Aorta (tissue), 5 donors: ENCODE measurements at regions not wholly inside any gene's neighbourhood (a gene's known extent, or its start where the extent isn't known, plus 50 kb on each side); places are given as distances from the start of the nearest gene placed in this dataset.
A peak's percentile ranks its signal among the peaks of the same experiment; 100 is the strongest.

Experiments
- ATAC-seq: fragments of 200-7000 bp; cut with Tn5 transposase; one replicate; pipeline ENCODE4 v1.9.1; 2022; ENCODE audit warnings: moderate library complexity; ENCODE audit not compliant: low FRiP score
- DNase-seq, 2 donors: peaks; one replicate each; pipeline ENCODE4 v3.0.0-alpha.2; 2020
- H3K27ac ChIP-seq, 2 donors: one replicate each; pipeline ENCODE4 v1.5.1; 2013; ENCODE audit warnings: low read length in 2 of 2, mild to moderate bottlenecking in 2 of 2, moderate library complexity in 2 of 2, control low read depth in 1 of 2, inconsistent platforms in 1 of 2, low read depth in 1 of 2
- H3K27me3 ChIP-seq, 2 donors: one replicate each; pipeline ENCODE4 v1.6.1; 2013; ENCODE audit warnings: control low read depth in 1 of 2, low read length in 1 of 2, mild to moderate bottlenecking in 1 of 2, moderate library complexity in 1 of 2; ENCODE audit not compliant: insufficient read depth in 2 of 2, control insufficient read depth in 1 of 2
- H3K36me3 ChIP-seq, 2 donors: one replicate each; pipeline ENCODE4 v1.6.1; 2013; ENCODE audit warnings: control low read depth in 1 of 2, low read length in 1 of 2, mild to moderate bottlenecking in 1 of 2; ENCODE audit not compliant: insufficient read depth in 2 of 2, control insufficient read depth in 1 of 2
- H3K4me1 ChIP-seq, 2 donors: one replicate each; pipeline ENCODE4 v1.6.1; 2013; ENCODE audit warnings: low read length in 2 of 2, control low read depth in 1 of 2, mild to moderate bottlenecking in 1 of 2, moderate library complexity in 1 of 2; ENCODE audit not compliant: insufficient read depth in 2 of 2, control insufficient read depth in 1 of 2
- H3K4me3 ChIP-seq, 2 donors: one replicate each; pipeline ENCODE4 v1.5.1; 2013; ENCODE audit warnings: low read length in 2 of 2, control low read depth in 1 of 2, mild to moderate bottlenecking in 1 of 2
- H3K9me3 ChIP-seq: one replicate; pipeline ENCODE4 v1.6.1; 2013; ENCODE audit warnings: mild to moderate bottlenecking, low read length; ENCODE audit not compliant: control insufficient read depth
- WGBS, 2 donors: extraction: QIAGEN DNeasy Blood & Tissue Kit; methylation state at CpG; one replicate each; pipeline ENCODE4 v1.1.7; 2013; 5-methylcytosine and 5-hydroxymethylcytosine counted together
- intact Hi-C, 2 donors: fragments of 100-400 bp; cut with DNase I; formaldehyde crosslinking; loops; one replicate each; pipeline versions ENCODE4 v1.14.2 to v1.15.0; 2022
- donor health status: healthy with polysubstance abuse.
- donor health status: Bipolar disorder and iron deficiency.
- donor health status: DM: no; HTN: no; CAD: no.
- donor health status: DM: no; HTN: no; CAD: no.
- donor health status: DM: yes; HTN: yes; CAD: no.

DNA sequence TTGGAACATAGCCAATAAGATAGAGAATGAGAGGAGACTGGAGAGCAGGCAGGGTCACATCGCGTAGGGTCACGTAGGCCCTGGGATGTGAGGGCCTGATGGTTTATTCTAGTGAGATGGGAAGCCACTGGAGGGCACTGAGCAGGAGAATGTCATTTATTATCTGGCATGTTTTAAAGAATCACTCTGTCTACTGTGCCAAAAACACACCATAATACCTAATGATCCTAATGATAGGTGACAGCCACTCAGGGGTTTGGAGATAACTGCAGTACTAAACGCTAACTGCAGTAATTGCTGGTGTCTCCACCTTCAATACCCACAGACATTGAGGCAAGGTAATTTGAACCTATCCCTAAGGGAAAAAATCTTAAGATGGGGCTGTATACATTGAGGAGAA lies 185.4 kb downstream of the TTLL7 start:
- Histone ChIP-seq H3K4me1 (no peaks in the 10 kb centered on the region), H3K9me3 (no peaks in the 10 kb centered on the region), H3K27ac (no peak overlapping the region), H3K4me3 (no peak overlapping the region), H3K27me3 (no peaks in the 10 kb centered on the region), H3K36me3 (no peaks in the 10 kb centered on the region)
- 97 to 98% methylated on average over 4 of the region's 4 CpGs for WGBS, 2 donors
- DNase-seq (no peak), ATAC-seq (no peak)
- intact Hi-C loops, result no loop called here

DNA sequence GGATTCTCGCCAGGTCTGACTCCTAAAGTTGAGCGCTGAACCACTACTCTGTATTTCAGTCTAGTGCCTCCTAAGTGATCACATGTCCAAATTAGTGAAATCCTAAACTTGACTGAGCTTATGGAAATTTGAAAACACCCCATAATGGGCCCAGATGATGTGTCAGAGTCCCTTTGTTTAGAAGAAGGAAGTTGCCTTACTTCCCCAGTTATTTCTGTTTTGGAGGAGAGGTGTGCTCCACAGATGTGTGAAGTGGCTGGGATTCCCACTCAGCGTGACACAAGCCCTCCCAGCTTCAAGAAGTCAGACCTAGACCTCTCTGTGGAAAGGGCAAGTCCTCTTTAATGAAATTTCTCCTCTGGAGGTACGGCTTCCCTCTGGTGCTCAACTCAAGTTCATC lies 188.8 kb downstream of the TTLL7 start:
- H3K4me1 ChIP-seq, result no peaks in the 10 kb centered on the region

DNA sequence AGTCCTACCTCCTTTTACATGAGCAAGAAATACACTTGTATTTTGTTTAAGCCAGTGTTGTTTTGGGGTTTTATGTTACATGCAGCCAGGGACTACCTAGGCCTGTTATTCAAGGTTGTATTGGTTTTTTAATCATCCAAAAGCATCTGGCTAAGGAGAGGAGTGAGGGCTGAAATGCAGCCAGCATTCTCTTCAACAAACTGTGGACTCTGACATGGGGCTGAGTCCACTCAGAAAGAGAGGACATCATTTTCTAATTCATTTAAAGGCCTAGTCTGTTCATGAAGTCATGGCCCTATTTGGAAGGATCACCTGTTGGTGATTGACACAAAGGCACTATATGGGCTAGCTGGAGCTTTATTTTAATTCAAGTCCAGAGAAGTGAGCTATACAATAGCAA lies 190.4 kb downstream of the TTLL7 start:
- DNase-seq (no peak), ATAC-seq (no peak)
- no peaks in the 10 kb centered on the region for H3K9me3 ChIP-seq
- intact Hi-C loops, result no loop called here
- no peaks in the 10 kb centered on the region for H3K27me3 ChIP-seq
- H3K4me1 ChIP-seq, result no peaks in the 10 kb centered on the region
- H3K4me3 ChIP-seq, result no peak overlapping the region
- H3K27ac ChIP-seq, result no peak overlapping the region
- no peaks in the 10 kb centered on the region for H3K36me3 ChIP-seq

More for the DNA sequence above, 188.8 kb downstream of the TTLL7 start:
- ATAC-seq (no peak), DNase-seq (no peak)
- 91 to 96% methylated on average over 4 of the region's 4 CpGs for WGBS, 2 donors
- Histone ChIP-seq H3K36me3 (no peaks in the 10 kb centered on the region), H3K9me3 (no peaks in the 10 kb centered on the region), H3K4me3 (no peak overlapping the region), H3K27me3 (no peaks in the 10 kb centered on the region), H3K27ac (no peak overlapping the region)
- intact Hi-C loops, result no loop called here

DNA sequence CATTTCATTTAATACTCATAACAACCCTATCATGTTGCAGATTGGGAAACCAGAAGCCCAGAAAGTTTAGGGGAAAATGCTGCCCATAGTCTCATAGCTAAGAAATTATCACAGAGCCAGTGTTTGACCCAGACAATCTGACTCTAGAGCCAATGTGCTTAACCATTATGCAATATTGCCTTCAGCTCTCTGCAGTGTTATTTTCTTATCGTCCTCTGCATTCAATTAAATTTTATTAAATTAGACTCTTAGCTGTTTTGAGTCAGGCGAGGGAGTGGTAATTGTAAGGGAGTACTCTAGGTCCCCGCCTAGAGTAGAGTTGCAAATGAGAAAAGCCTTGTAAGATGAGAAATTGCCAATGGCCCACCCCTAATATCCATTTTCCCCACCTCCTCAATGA lies 191.1 kb downstream of the TTLL7 start:
- no peak overlapping the region for H3K4me3 ChIP-seq
- 95 to 100% methylated on average over 3 of the region's 3 CpGs for WGBS, 2 donors
- intact Hi-C loops, result no loop called here
- H3K27me3 ChIP-seq, result no peaks in the 10 kb centered on the region
- H3K27ac ChIP-seq, result no peak overlapping the region
- H3K9me3 ChIP-seq, result no peaks in the 10 kb centered on the region
- DNase-seq, result no peak
- ATAC-seq, result no peak
- no peaks in the 10 kb centered on the region for H3K36me3 ChIP-seq
- no peaks in the 10 kb centered on the region for H3K4me1 ChIP-seq

DNA sequence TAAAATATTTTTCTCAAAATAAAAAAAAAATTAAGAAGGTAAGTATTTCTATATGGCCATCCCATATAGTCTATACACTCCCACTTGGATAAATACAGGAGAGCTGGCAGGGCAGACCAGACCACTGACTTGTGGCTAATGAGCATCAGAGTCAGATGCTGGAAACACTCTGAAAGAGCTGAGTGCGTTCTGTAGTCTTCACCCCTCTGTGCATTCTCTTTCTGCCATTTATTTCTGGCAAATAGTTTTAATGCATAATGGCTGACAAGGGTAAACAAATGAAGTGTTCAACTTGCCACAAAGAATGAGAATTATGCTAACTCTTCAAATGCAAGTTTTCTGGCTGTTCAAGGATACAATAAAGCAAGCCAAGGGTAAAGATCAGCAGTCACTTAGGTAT lies 191.7 kb downstream of the TTLL7 start:
- WGBS, 2 donors, result 96 to 97% methylated on average over 1 of the region's 1 CpG
- intact Hi-C loops, result no loop called here
- Histone ChIP-seq H3K4me3 (no peak overlapping the region), H3K4me1 (peaks cover 0 to 4% of the 10 kb centered on the region in 2 donors), H3K27me3 (no peaks in the 10 kb centered on the region), H3K36me3 (no peaks in the 10 kb centered on the region), H3K9me3 (no peaks in the 10 kb centered on the region), H3K27ac (no peak overlapping the region)
- DNase-seq (no peak), ATAC-seq (no peak)

GRCh38 chr1:83805921-83806320 lies 193.0 kb downstream of the TTLL7 start:
- Histone ChIP-seq H3K27ac (no peak overlapping the region), H3K4me1 (peaks cover 0 to 7% of the 10 kb centered on the region in 2 donors), H3K27me3 (no peaks in the 10 kb centered on the region), H3K9me3 (no peaks in the 10 kb centered on the region), H3K4me3 (no peak overlapping the region), H3K36me3 (no peaks in the 10 kb centered on the region)
- DNase-seq (no peak), ATAC-seq (no peak)
- 97% methylated on average over 4 of the region's 4 CpGs for WGBS, 2 donors
- intact Hi-C loops, result no loop called here

DNA sequence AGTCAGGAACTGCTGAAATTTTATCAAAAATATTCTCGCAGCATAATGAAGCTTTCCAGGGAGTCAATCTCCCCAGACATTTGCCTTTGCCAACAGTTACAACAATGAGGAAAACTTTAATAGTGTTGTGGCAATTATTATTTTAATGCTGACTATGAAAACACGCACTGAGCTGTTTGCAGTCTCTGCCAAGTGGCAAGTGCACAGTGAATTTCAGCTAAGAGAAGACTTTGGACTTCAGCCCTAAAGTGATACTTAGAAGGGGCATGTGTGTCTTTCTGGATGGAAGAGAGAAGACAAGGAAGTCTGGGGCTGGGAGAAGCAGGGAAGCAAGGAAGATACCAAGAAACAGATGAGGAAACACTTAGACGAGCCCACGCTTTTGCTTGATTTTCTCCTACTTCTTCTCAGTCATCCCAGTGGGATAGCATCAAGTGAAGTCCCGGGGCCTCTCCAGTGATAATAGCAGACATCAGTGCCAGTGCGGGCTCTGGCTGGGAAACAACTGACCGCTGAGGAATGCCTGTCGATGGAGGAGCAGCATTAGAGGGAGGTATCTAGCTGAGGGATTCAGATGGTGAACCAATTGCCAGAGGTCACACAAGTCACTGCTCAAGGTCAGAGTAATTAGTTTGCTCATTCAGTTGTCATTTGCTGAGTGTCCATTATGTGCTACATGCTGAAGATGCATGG lies 196.3 kb downstream of the TTLL7 start:
- ATAC-seq (no peak), DNase-seq (no peak)
- no peaks in the 10 kb centered on the region for H3K9me3 ChIP-seq
- peaks cover 0 to 11% of the 10 kb centered on the region in 2 donors for H3K4me1 ChIP-seq
- peak overlapping the region in 1 of 2 donors; percentile 10 for H3K27ac ChIP-seq
- 20 to 25% methylated on average over 8 of the region's 8 CpGs for WGBS, 2 donors
- H3K27me3 ChIP-seq, result no peaks in the 10 kb centered on the region
- intact Hi-C loops, result no loop called here
- H3K4me3 ChIP-seq, result no peak overlapping the region
- H3K36me3 ChIP-seq, result no peaks in the 10 kb centered on the region

DNA sequence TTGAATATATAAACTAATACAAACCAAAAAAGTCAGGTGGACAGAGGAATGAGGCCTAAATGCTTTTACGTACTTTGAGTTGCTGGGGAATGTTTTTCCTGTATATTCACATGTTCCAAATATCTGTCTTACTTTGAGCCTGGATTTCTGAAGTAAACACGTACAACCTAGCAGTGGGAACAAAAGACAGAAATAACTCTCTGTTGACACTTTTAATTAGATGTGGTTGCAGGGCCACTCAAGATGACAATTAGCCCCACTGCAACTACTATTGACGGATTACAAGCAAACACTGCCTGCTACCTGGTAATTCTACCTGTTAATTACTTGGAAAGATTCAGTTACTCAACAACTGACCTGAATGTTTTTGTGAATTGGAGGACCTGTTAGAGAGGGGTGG lies 196.9 kb downstream of the TTLL7 start:
- ATAC-seq, result no peak
- Histone ChIP-seq H3K27ac (peak overlapping the region in 1 of 2 donors; percentile 10), H3K27me3 (no peaks in the 10 kb centered on the region), H3K36me3 (no peaks in the 10 kb centered on the region), H3K4me1 (peaks cover 0 to 11% of the 10 kb centered on the region in 2 donors), H3K4me3 (no peak overlapping the region), H3K9me3 (no peaks in the 10 kb centered on the region)
- intact Hi-C loops, result no loop called here
- WGBS, 2 donors, result 24 to 28% methylated on average over 3 of the region's 3 CpGs
- DNase-seq, result no peak

GRCh38 chr1:83800066-83800465 lies 198.9 kb downstream of the TTLL7 start:
- no peak for ATAC-seq
- peaks cover 0 to 11% of the 10 kb centered on the region in 2 donors for H3K4me1 ChIP-seq
- no peak for DNase-seq
- no peaks in the 10 kb centered on the region for H3K36me3 ChIP-seq
- WGBS, 2 donors, result 40 to 78% methylated on average over 3 of the region's 3 CpGs
- no peaks in the 10 kb centered on the region for H3K9me3 ChIP-seq
- intact Hi-C loops, result no loop called here
- no peak overlapping the region for H3K4me3 ChIP-seq
- H3K27me3 ChIP-seq, result no peaks in the 10 kb centered on the region
- H3K27ac ChIP-seq, result no peak overlapping the region
